Fibroblast of the aortic adventitia (primary cell): ENCODE measurements at regions not wholly inside any gene's neighbourhood (a gene's known extent, or its start where the extent isn't known, plus 50 kb on each side); places are given as distances from the start of the nearest gene placed in this dataset.
"Not testable (repeated sequence)": the region's sequence is repeated elsewhere in the genome, so short reads cannot be mapped to it uniquely, and the experiment has no call there.

Source experiments
- DNase-seq: peaks from one replicate; pipeline ENCODE4 v3.0.0-alpha.2; 2010; ENCODE audit warnings: low read depth
- H3K4me3 ChIP-seq: 2 replicates; pipeline ENCODE4 v1.5.1; 2011; ENCODE audit warnings: low read depth, mild to moderate bottlenecking, control low read depth, low read length, moderate library complexity
- TF ChIP-seq, protein P1 (sequence below): IDR thresholded peaks from 2 replicates; pipeline ENCODE4 v1.5.1; 2011; ENCODE audit warnings: mild to moderate bottlenecking, low read length, control low read depth, inconsistent platforms; ENCODE audit not compliant: insufficient read depth

DNA sequence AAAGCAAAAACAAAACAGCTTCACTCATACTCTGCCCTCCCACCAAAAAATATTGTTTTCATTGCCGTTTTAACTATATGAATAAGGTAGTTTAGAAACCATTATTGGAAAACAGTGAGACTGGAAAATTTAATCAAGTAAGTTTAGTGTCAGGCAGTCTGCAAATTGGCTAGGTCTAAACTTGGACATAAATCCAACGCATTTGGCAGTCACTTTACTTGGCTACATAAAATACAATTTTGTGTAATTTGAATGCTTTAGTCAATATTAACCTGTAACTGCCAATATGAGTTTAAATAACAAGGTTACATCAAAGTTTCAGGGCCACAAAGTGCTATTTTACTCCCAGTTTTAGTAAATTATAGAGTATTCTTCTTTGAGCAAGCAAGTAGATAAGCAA, 202.3 kb upstream of the SLC38A2 start:
- no peak overlapping the region for H3K4me3 ChIP-seq
- TF ChIP-seq, protein P1, sequence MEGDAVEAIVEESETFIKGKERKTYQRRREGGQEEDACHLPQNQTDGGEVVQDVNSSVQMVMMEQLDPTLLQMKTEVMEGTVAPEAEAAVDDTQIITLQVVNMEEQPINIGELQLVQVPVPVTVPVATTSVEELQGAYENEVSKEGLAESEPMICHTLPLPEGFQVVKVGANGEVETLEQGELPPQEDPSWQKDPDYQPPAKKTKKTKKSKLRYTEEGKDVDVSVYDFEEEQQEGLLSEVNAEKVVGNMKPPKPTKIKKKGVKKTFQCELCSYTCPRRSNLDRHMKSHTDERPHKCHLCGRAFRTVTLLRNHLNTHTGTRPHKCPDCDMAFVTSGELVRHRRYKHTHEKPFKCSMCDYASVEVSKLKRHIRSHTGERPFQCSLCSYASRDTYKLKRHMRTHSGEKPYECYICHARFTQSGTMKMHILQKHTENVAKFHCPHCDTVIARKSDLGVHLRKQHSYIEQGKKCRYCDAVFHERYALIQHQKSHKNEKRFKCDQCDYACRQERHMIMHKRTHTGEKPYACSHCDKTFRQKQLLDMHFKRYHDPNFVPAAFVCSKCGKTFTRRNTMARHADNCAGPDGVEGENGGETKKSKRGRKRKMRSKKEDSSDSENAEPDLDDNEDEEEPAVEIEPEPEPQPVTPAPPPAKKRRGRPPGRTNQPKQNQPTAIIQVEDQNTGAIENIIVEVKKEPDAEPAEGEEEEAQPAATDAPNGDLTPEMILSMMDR, result no peak
- DNase-seq, result peak; percentile 41

DNA sequence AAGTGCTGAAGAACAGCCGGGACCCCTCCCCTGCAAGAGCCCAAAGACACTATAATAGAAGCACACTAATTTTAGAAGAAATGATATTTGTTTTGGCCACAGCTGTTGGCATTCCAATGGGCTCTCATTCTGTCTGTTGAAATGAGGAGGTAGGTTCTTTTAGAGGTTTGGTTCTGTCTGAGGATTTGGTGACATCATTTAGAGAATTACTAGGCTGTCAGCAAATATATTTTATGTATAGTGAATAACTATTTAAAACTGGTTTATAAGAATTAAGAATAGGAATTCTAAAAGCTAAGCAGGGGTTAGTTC, 200.7 kb upstream of the SLC38A2 start:
- DNase-seq, result peak; percentile 24
- H3K4me3 ChIP-seq, result no peak overlapping the region
- TF ChIP-seq, protein P1, result no peak

DNA sequence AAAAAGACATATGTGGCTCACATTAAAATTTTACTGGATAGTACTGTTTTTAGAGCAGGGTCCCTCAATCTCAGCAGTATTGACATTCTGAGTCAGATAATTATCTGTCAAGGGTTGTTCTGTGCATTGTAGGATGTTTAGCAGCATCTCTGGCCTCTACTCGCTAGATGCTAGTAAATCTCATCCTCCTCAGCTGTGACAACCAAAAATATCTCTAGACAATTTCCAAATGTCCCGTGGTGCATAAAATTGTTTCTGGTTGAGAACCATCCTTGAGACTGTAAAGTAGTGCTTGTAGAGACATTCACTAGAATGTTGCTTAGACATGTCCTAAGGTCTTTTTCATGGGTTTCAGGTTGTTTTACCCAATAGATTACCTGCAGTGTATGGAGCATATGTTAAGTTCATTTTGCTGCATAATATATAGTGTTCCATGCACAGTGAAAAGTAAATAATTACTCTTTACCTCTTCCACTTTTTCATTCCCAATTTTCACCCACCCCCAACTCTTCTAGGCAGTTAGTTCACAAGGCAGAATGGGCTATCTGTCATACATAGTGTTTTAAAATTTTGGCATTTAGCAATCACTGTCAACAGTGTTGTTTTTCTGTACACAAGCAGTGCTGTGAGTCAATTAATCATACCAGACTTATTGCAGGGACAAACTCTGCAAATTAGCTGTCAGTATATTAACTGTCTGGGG, 200.2 kb upstream of the SLC38A2 start:
- no peak for DNase-seq
- TF ChIP-seq, protein P1, result no peak
- no peak overlapping the region for H3K4me3 ChIP-seq

DNA sequence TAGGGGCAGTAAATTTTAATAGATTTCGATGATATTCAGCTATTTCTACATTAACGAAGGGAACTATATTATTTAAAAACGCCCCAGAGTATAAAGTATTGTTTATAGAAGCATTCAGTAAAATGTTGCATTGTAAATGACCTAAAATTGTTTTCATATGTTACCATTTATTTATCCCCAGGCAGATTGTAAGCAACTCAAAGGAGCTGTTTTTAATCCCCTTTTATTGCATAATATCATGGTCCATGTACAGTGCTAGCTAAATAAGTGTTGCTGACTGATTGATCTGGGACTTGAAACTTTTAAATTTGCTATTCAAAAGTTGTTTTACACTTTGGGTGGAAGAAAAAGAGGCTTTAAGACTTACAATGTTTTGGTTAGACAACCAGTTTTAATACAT, 199.0 kb upstream of the SLC38A2 start:
- TF ChIP-seq, protein P1, result no peak
- DNase-seq, result no peak
- H3K4me3 ChIP-seq, result no peak overlapping the region

DNA sequence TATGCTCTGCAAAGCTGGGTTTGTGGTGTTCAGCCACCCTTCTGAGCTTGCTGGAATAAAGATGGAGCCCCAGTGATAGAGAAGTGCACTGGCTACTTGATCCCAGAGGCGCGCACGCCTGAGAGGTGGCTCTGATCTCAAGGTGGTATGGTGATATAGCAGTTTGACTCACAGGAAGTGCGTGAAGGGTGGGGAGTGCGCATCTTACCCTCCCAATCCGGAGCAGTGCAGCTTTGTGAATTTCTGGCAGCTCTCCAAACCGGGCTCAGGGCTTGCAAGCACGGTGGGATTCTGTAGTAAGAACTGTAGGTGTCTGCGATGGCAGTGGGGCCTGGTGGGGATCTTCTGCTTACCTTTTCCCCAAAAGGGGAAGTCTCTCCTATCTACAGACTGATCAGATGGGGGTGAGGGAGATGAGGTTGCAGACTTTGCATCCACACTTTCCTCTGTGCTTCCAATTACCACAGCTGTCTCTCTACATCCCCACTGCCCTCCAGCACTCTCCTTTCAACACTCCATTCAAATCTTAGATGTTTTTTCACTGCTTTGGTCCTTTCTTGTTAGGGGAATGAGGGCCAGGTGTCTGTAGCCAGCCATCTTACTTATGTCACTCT, 197.4 kb upstream of the SLC38A2 start:
- no peak overlapping the region for H3K4me3 ChIP-seq
- TF ChIP-seq, protein P1, result no peak
- DNase-seq, result no peak

DNA sequence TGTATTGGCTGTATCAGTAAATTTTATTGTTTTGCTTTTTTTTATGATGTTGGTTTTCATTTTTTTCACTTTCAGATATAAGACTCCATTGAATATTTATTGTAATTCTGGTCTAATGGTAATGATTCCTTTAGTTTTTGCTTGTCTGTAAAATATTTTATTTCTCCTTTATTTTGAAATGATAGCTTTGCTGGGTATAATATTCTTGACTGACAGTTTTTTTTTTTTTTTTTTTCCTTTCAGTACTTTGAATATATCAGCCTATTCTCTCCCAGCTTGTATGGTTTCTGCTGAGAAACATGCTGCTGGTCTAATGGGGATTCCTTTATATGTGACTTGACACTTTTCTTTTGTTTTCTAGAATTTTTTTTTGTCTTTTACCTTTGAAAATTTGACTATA, 195.1 kb upstream of the SLC38A2 start:
- no peak for DNase-seq
- TF ChIP-seq, protein P1, result no peak
- no peak overlapping the region for H3K4me3 ChIP-seq

DNA sequence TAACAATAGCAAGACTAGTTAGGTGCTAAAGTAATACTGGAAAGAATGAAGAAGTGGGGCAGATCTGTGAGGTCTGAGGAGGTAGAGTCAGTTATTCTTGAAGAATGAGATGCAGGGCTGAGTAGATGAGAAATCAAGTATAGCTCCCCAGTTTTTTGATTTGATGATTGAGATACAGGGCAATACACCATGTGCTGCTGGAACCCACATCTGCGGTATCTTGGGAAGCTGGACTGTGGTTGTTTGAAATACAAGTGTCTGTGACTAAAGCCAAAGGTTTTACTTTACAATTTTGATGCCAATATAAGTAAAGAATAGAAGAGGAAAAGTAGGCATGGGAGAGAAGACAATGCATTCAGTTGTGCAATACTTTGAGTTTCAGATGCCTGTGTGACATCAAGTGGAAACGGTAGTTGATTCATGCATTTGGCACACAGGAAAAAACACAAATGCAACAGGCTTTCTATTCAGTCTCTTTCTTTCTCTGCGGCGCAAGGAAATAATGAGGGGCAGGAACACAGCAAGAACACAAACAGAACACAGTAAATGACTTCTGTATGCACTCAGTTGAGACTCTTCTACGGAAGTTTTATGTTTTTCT, 190.2 kb upstream of the SLC38A2 start:
- DNase-seq, result peak; percentile 95
- TF ChIP-seq, protein P1, result no peak
- no peak overlapping the region for H3K4me3 ChIP-seq

DNA sequence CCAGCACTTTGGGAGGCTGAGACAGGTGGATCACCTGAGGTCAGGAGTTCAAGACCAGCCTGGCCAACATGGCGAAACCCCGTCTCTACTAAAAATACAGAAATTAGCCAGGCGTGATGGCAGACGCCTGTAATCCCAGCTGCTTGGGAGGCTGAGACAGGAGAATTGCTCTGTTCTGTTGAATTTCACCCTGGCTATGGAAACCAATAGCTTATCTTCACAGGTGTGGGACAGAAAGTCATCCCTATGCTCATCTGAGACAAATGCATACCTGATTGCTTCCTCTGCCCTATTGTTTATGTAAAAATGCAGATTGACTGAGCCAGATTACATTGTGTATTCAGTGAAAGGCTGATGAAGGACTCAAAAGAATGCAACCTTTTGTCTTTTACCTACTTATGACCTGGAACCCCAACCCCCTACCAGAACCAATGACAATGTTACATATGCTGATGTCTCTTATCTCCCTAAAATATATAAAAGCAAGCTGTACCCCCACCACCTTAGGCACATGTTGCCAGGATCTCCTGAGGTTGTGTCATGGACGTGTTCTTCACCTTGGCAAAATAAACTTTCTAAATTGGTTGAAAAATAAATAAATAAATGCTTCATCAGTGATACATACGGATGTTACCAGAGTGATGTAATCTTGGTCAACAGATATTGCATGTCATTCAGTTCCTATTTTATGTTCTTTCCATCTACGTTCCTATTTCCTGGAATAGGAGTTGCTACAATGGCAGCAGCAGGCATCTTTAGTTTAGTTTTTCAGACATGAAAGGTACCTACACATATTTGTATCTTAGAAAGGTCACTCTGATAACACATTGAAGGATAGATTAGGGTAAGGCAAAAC, 189.4 kb upstream of the SLC38A2 start:
- peak; percentile 35 for DNase-seq
- H3K4me3 ChIP-seq, result not testable (repeated sequence)
